GM19372 (cell line): ENCODE measurements at regions not wholly inside any gene's neighbourhood (a gene's known extent, or its start where the extent isn't known, plus 50 kb on each side); places are given as distances from the start of the nearest gene placed in this dataset.
"Not testable (repeated sequence)": the region's sequence is repeated elsewhere in the genome, so short reads cannot be mapped to it uniquely, and the experiment has no call there.

Experiments used
- ATAC-seq: cut with Tn5 transposase; IDR thresholded peaks from one replicate; pipeline ENCODE4 v1.9.1; 2021; ENCODE audit warnings: mild to moderate bottlenecking, low read depth, moderate library complexity; ENCODE audit not compliant: unreplicated experiment

DNA sequence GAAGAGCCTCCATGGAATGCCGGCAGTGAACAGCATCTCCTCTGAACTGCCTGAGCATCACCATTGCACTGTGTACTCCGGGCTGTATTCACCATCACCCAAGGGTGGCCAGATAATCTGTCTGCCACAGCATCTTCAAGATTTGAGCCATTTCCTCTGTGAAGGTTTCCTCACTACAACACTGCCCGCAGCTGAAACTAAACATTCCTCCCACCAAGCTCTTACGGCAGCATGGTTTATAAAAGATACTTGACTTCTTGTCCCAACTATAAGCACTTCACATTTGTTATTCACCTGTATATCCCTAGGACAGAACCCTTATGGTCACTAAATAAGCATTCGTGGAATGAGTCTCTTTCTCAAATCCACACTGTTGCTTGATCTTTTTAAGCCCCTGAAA lies 125.9 kb downstream of the SST start:
- ATAC-seq = no peak

DNA sequence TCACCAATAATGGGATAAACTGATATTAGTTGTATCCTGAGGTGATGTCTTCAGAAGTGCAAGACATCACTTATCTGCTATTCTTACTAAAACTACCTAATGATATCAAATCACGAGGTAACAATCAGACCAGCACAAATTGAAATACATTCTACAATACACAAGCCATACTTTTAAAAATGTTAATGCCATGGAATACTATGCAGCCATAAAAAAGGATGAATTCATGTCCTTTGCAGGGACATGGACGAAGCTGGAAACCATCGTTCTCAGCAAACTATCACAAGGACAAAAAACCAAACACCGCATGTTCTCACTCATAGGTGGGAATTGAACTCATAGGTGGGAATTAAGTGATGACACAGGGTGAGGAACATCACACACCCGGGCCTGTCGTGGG lies 129.3 kb downstream of the SST start:
- no peak for ATAC-seq

DNA sequence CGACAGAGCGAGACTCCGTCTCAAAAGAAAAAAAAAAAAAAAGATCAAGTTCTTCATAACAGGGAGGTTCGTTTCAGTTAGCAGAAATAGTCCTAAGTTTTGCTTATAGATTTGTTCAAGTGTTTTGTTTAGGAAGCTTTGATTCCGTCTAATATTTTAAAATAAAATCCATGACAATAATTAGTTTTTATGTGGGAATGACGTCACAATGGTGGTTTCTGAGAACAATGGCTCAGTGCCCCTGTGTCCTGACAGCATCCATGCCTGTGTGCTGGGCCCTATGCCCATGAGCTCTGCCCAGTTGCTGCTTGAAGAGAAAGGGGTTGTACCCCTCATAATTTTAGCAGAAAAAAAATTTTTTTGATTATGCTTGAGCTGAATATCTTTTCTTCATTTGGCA lies 134.0 kb downstream of the SST start:
- no peak for ATAC-seq

DNA sequence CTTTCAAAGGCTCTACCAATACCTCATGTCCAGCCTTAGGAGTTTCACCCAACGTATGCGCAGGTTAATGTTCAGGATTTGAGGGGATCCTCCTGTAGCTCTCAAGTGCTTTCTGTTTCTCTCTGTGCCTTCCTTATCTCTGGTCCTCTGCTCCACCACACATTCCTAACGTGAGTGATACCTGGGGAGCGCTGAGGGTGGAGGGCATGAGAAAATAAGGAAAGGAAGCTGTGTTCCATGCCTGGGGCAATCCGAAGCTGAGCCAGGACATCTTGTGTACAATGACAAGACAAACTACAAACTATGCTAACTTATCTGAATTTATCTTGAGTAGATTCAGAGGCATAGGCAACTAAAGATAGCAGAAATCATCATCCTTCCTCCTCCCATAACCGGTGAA lies 136.4 kb downstream of the SST start:
- ATAC-seq = no peak

DNA sequence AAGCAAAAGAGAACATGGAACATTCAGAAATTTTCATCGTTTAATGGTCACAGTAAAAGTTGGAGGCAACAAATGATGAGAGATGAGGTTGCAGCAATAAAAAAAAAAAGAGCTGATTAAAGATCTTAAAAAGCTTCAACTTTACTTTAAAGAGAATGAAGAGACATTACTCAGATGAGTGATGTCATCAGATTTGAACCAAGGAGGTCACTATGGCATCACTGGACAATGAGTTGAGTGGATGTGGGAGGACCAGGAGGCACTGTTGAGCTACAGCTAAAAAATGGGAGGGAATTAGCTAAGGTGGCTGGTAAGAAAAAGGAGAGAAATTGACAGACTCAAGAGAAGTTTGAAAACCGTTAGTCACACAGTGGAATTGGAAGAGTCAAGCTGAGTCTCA lies 138.4 kb downstream of the SST start:
- no peak for ATAC-seq

DNA sequence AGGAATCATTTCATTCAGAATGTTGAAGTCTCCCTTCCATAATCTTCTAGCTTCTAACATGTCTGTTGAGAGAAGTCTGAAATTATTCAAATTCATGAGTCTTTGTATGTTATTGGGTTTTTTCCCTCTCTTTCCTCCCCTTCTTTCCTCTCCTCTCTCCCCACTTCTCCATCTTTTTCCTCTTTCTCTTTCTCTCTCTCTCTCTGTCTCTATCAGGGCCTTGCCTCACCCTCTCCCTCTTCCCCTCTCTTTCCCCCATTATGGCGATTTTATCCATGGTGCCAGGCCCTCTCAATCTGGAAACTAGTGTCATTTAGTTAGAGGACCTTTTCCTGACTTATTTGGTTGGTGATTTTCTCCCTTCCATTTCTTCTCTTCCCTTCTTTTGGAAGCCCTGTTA lies 147.3 kb downstream of the SST start:
- no peak for ATAC-seq

DNA sequence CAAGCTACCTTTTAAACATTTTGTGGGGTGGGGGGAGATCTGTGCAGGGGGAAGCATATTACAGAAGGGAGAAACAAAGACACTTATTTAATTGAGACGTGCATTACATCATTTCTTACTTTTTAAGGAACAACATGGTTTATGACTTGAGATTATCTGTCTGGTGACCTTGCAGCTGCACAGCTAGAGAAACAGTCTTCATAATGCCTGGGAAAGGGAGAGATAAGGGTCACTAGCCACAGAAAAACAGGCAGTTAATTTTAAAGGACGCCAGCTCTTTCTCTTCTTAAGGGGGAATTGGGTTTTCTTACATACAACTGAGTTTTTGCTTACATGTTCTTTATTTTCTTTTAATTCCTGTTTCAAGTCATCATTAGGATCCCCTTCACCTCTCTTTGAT lies 147.9 kb downstream of the SST start:
- no peak for ATAC-seq

DNA sequence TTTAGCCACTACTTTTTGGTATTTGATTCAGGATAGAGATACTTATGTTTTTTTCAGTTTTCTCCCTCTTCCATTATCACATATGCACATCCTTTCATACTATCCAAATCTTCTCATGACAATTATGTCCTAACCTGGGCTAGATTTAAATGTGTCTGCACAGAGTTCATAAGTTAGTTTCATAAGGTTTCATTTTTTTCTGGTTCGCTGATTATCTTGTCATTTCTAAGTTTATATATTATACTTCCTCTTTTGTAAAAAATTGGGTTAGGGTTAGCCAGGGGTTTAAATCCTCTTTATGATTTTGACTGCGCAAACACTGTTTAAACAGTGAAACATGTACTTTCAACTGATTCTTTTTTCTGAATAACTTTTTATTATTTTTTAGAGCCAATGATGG lies 148.6 kb downstream of the SST start:
- ATAC-seq = no peak

DNA sequence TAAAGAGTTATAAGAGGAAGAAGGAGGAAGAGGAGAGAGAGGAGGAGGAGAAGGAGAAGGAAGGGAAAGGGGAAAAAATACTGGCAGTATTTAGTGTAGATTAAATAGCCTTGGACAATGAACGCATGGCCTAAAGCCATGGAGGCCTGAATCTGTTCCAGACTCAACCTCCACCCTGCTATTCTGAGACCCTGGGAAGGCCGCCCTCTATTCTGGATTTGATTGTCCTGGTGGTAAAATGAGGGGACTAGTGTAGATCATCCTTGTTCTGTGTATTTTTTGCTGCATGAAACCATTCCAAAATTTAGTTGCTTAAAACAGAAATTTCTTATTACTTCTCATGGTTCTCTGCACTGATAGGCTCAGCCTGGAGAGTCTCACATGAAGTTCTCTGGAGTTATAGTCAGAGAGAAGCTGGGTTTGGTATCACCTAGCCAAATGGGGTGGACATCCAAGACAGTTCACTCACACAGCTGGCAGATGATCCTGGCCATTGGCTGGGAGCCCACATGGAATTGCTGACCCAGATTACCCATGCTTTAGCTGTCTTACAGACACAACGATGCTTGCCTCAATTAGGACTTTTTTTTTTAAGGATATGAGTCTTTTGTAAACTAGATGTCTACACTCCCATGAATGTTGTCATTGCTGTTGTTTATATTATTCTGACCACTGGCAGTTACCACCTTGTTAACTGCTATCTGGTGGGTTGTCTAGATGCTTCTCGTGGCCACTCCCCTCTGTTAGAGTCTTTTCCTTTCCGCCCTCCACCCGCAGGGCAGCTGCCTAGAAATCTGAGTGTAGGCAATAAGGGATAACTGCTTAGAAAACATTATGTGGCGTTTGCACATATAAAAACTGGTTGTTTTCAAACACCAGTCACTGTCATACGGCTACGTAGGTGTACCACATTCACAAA lies 149.9 kb downstream of the SST start:
- ATAC-seq = no peak

DNA sequence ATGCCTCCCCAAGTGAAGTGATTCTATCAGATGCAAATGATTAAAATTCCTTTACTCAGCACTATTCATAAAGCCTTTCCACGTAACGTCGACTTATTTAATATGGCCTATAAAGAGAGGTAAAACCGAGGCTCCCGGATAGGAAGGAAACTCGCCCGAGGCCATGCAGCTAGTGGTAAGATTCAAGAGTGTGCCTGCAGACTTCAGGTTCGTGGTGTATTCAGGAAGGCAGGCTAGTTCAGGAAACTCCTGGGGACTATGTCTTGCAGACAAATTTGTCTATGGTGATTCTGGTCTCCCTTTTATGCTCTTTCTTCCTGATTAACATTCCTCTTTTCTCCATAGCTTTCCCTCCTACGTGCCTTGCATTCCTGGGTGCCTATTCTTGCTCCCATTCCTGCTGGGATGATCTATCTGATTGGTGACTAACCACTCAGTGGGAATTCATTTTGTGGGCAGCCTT lies 150.7 kb downstream of the SST start:
- ATAC-seq = no peak

DNA sequence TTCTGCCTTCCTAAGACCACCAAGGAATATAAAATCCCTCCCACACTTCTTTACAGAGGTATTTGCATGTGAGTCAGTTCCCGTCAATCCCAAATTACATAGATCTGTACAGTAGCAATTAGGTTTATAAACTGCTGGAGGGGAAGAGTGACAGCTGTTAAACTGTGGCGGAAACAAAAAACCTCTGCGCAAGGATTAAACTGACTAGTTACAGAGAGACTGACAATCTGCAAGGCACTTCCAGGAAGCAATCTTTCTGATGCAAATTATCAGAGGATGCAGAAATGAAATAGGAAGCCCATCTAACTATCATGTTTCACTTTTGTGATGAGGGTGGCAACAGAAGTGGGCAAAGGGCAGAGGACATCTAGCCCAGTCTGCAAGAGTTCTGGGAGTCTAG lies 150.4 kb downstream of the RTP4 start:
- no peak for ATAC-seq

DNA sequence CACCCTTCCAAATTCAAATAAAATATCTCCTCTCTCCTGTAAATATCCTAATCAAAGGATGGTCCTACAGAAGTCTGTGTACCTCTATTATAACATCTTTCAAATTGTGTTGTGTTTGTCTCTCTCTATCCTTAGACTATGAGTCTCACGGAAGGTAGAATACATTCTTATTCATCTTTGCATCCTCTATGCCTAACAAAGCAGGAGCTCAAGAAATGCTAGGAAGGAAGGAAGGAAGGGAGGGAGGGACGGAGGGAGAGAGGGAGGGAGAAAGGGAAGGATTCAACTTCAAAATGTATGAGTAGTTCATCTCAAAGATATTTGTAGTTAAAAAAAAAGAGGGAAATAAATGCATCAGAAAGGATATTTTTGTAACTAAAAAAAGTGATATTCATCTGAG lies 150.0 kb downstream of the RTP4 start:
- ATAC-seq = no peak

DNA sequence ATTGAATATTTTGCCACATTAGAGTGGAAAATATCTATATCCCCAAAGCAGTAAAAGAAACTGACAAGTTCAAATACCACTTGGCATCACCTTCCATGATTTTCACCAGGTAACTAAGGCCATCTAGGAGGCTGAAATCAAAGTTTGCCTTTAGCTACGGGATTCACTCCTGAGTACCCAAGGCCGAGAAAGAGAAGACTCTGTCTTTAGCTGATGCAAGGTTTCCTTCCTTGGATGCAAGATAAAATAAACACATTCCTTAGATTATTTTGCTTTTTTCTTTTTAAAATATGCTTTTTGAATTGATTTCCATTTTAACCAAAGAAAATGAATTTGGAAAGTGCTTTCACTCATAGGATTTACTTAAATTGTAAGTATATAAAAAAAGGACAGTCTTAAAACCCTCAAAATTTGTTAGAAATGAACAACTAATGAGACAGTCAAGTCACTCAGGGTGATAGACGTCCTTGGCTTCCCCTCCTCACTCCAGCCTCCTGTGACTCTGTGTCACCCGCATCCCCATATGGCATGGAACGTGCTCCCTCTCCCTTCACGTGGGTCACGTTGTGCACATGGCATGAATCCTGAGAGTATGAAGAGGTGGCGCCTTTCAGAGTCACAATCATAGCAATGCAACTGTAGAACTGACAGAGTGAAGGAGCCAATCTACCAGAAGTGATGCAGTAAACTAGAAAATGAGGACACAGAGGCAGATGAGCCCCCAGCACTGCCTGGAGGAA lies 148.4 kb downstream of the RTP4 start:
- no peak for ATAC-seq

DNA sequence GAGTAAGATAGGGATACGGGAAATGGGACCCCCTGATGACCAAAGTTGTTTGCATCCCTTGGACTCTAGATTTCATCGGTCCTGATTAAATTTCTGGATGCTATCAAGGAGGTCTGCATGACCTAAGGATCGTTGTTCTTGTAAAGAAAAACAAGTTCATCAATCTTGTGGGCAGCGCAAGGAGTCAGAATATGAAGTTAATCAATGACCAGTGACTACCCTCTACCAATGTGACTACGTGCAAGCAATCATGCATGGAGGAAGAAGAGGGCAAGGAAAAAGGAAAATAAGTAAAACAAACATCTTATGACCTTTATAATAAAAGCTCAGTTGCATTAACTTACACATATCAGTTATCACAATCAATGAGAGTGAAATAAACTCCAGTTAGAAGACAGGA lies 139.7 kb downstream of the RTP4 start:
- ATAC-seq = no peak

DNA sequence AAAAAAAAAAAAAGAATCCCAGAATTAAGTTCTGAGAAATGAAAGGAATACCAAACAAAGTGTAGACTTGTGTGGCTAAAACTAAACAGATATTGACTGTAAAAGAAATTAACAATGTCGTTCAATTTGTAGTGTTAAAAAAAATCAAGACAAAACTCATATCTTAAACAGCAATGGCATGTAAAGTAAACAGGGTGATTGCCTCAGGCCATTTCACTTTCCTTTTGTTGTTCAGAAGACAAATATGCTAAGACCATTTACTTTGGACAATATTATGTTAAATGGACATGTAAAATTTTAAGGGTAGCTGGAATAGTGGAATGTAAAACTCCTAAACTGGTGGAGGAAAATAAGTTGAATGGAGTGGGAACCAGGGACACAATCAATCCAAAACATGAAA lies 139.1 kb downstream of the RTP4 start:
- no peak for ATAC-seq

DNA sequence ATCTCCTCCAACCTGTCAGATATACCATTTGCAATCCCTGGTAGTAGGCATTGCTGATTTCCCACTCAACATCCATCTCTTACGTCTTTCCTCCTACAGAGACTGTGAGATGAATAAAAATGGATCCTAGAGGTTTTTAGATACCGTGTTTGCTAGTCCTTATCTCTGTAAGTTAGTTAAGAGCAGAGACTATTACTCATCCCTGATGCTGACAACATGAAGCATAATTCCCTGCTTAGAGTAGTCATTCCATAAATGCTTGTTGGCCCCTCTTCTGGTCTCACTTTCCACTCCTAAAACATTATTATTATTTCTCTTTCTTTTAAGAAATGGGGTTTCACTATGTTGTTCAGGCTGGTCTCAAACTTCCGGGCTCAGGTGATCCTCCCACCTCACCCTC lies 136.2 kb downstream of the RTP4 start:
- ATAC-seq = no peak

DNA sequence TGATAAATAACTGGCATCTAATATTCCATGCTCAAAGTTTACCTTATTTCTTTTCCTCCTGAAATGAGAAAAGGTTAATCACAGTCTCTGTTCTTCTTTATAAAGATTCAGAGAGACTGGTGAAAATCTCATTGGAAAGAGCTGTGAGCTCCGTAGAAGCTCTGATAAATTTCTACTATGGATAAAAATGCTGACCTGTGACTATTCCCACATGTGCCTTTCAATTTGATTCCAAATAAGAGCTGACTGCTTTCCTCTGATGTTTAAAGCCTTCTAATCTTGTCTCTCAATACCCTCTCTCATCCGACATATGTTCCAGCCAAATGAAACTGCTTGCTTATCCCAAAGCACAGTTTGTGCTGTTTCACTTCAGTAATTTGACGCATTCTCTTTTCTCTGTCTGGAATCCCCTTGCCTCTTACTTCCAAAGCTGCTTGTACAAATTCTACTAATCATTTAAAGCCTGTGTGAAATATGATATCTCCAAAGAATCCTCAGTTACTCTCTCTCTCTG lies 130.1 kb downstream of the RTP4 start:
- no peak for ATAC-seq

DNA sequence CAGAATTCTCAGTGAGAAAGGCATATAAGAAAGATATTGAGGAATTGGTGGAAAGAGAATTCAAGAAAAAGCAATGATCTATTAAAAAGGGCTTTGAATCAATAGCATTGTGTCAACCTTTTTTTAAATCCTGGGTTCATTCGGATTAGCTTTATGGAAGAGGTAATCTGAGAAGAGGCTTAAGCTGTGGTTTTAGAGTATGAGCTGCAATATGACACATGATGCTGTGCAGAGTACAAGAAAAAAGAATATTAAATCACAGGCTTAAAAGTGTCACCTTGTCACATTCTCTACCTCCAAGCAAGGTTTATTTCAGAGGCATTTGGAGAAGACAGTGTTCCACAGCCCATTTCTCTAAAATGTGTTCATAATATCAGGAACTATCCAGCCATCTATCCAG lies 128.9 kb downstream of the RTP4 start:
- ATAC-seq = no peak

DNA sequence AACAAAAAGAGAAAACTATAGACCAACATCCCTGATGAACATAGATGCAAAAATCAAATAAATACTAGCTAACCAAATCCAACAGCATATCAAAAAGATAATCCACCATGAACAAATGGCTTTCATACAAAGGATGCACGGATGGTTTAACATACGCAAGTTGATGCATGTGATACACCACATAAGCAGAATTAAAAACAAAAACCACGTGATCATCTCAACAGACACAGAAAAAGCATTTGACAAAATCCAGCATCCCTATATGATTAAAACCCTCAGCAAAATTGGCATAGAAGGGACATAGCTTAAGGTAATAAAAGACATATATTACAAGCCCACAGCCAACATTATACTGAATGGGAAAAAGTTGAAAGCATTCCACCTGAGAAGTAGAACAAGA lies 125.9 kb downstream of the RTP4 start:
- ATAC-seq = not testable (repeated sequence)

DNA sequence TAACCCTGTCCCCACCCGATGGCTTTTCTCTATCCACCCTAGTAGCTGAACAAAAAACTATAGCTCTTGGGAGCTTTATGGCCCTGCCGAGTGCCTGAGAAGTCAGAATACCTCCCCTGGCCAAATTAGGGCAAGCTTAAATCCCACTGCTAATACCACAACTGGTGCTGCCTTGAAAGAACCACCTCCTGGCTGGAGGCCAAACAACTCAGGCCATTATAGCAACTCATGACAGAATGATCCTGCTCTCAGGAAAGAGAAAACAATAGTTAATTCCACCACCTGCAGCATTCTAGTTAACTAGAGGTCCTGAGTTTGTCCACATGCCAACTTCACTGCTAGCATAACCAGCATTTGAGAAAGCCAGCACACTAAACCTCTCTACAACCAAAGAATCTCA lies 123.2 kb downstream of the RTP4 start:
- no peak for ATAC-seq

DNA sequence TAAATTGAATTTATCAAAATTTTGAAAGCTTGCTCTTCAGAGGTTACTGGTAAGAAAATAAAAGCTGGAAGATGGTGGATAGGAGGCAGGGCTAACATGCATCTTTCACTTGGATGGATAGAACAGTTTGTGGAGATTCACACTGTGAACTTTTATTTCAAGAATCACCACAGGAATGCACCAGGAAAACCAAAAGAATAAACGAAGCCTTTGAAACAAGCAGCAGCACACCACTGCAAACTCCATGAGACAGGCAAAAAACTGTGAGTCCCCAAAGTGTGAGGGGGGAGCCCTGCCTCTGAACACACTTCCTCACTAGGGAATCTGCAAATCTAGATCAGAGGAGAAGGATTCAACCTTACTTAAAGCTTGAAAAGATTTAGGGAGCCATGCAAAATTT lies 122.2 kb downstream of the RTP4 start:
- ATAC-seq = no peak
